Endothelial cell of umbilical vein (primary cell): ENCODE measurements at regions not wholly inside any gene's neighbourhood (a gene's known extent, or its start where the extent isn't known, plus 50 kb on each side); places are given as distances from the start of the nearest gene placed in this dataset.

ENCODE experiments used
- BruUV-seq: library from RNA; stranded (reverse); fragments of 400-500 nt; replicated peaks from 2 replicates; lab custom pipeline; 2021; lab: Mats Ljungman, UMichigan
- CTCF ChIA-PET: fragments of 300-600, 350-600 bp; sonication (Branson Sonifier 250); formaldehyde crosslinking; loops from one replicate; lab custom pipeline; 2021; ENCODE audit warnings: antibody characterized with exemption, inconsistent platforms; lab: Charles Lee
- POLR2A ChIA-PET: fragments of 300-600, 350-600 bp; sonication (Branson Sonifier 250); formaldehyde crosslinking; loops from one replicate; lab custom pipeline; 2021; ENCODE audit warnings: antibody characterized with exemption, inconsistent platforms; lab: Charles Lee
- DNase-seq: peaks from one replicate; pipeline ENCODE4 v3.0.0-alpha.2; 2011; ENCODE audit warnings: low read depth, low spot score
- FAIRE-seq: peaks from 2 replicates; lab custom pipeline; 2011; peaks lifted over from hg19 to GRCh38; lab: Jason Lieb, UNC
- H2AFZ ChIP-seq: 2 replicates; pipeline ENCODE4 v1.6.0; 2012; ENCODE audit warnings: low read depth, low read length, control low read depth, inconsistent platforms
- H3K27ac ChIP-seq: 2 replicates; pipeline ENCODE4 v1.5.1; 2011; ENCODE audit warnings: low read depth, mild to moderate bottlenecking, control low read depth, low read length, moderate library complexity; ENCODE audit not compliant: insufficient read depth
- H3K27me3 ChIP-seq, 2 experiments: 2 replicates each; pipeline versions ENCODE4 v1.6.0 to v1.6.1; 2011; ENCODE audit warnings: low read length in 2 of 2, mixed read lengths in 1 of 2; ENCODE audit not compliant: control insufficient read depth in 2 of 2, insufficient read depth in 2 of 2
- H3K36me3 ChIP-seq, 2 experiments: 2 replicates in 1 of 2; 3 replicates in 1 of 2; pipeline ENCODE4 v1.5.1; 2011; ENCODE audit warnings: low read length in 2 of 2, mild to moderate bottlenecking in 1 of 2, moderate library complexity in 1 of 2; ENCODE audit not compliant: control insufficient read depth in 2 of 2, insufficient read depth in 2 of 2; ENCODE audit errors: extremely low read depth in 1 of 2
- H3K4me1 ChIP-seq: 3 replicates; pipeline ENCODE4 v1.5.1; 2011; ENCODE audit warnings: mild to moderate bottlenecking, low read length; ENCODE audit not compliant: control insufficient read depth, insufficient read depth; ENCODE audit errors: extremely low read depth
- H3K4me2 ChIP-seq: 2 replicates; pipeline ENCODE4 v1.6.1; 2011; ENCODE audit warnings: low read length, control low read depth, mixed read lengths; ENCODE audit not compliant: insufficient read depth
- H3K4me3 ChIP-seq, 3 experiments: fragments of 200-600 bp in 1 of 3; sonication (generic), shearing (Covaris generic) in 1 of 3; replicated peaks in 1 of 3; 2 replicates each; pipeline ENCODE4 v1.5.1; 2011 to 2016; ENCODE audit warnings: control low read depth in 3 of 3, low read length in 3 of 3, mild to moderate bottlenecking in 2 of 3, inconsistent platforms in 1 of 3, low read depth in 1 of 3, moderate library complexity in 1 of 3; ENCODE audit not compliant: insufficient read depth in 1 of 3
- H3K79me2 ChIP-seq: 2 replicates; pipeline ENCODE4 v1.6.0; 2012; ENCODE audit warnings: low read length, inconsistent platforms; ENCODE audit not compliant: control insufficient read depth, insufficient read depth
- H3K9ac ChIP-seq: replicated peaks from 2 replicates; pipeline ENCODE3; 2011; ENCODE audit warnings: low read length, control low read depth; ENCODE audit not compliant: insufficient read depth; ENCODE audit errors: extremely low read depth
- H3K9me1 ChIP-seq: replicated peaks from 3 replicates; pipeline ENCODE4 v1.6.0; 2011; ENCODE audit warnings: mild to moderate bottlenecking, low read length; ENCODE audit not compliant: control insufficient read depth, insufficient read depth; ENCODE audit errors: extremely low read depth
- H3K9me3 ChIP-seq: replicated peaks from 2 replicates; pipeline ENCODE4 v1.5.1; 2012; ENCODE audit warnings: low read length, inconsistent platforms; ENCODE audit not compliant: control insufficient read depth, insufficient read depth
- H4K20me1 ChIP-seq: replicated peaks from 2 replicates; pipeline ENCODE3; 2011; ENCODE audit warnings: mild to moderate bottlenecking, low read length; ENCODE audit not compliant: control insufficient read depth, insufficient read depth; ENCODE audit errors: extremely low read depth
- EZH2 ChIP-seq: IDR thresholded peaks from 2 replicates; pipeline ENCODE4 v1.6.1; 2012; ENCODE audit warnings: borderline replicate concordance, low read depth, mild to moderate bottlenecking, moderate library complexity, low read length, inconsistent platforms; ENCODE audit not compliant: severe bottlenecking
- FOS ChIP-seq: IDR thresholded peaks from 2 replicates; pipeline ENCODE4 v1.6.1; 2011; ENCODE audit warnings: mild to moderate bottlenecking, low read length, moderate library complexity, borderline replicate concordance; ENCODE audit not compliant: insufficient read depth
- GATA2 ChIP-seq: IDR thresholded peaks from 2 replicates; pipeline ENCODE4 v1.7.0; 2011; ENCODE audit warnings: low read depth, mild to moderate bottlenecking, moderate library complexity, mixed read lengths, low read length; ENCODE audit not compliant: insufficient read length, insufficient read depth
- JUN ChIP-seq: IDR thresholded peaks from 2 replicates; pipeline ENCODE4 v1.6.1; 2011; ENCODE audit warnings: borderline replicate concordance, low read depth; ENCODE audit not compliant: insufficient read length, insufficient read depth
- MAX ChIP-seq: IDR thresholded peaks from 2 replicates; pipeline ENCODE4 v1.6.1; 2011; ENCODE audit not compliant: insufficient read depth, insufficient read length
- MYC ChIP-seq: IDR thresholded peaks from one replicate; pipeline ENCODE4 v1.6.1; 2011; ENCODE audit warnings: mild to moderate bottlenecking, low read depth, low read length
- POLR2A ChIP-seq: IDR thresholded peaks from 2 replicates; pipeline ENCODE4 v1.6.1; 2012; ENCODE audit warnings: low read depth, mild to moderate bottlenecking, control low read depth, low read length
- POLR2AphosphoS5 ChIP-seq: IDR thresholded peaks from 2 replicates; pipeline ENCODE4 v1.6.1; 2012; ENCODE audit warnings: low read depth, mild to moderate bottlenecking, control low read depth, low read length, moderate library complexity; ENCODE audit not compliant: insufficient read depth
- dilution Hi-C: fragments of 300-500 bp; cut with MboI; formaldehyde crosslinking; loops from one replicate; pipeline ENCODE4 v1.15.0; 2019; ENCODE audit warnings: low sequenced_read_pairs; ENCODE audit not compliant: extremely low pct_ligation_motif_present
- intact Hi-C: fragments of 100-400 bp; cut with micrococcal nuclease; formaldehyde crosslinking; loops from one replicate; pipeline ENCODE4 v1.10.0; 2022
- TF ChIP-seq, protein P1 (sequence below), 2 donors: IDR thresholded peaks; 1 replicate in 1 of 2; 2 replicates in 1 of 2; pipeline ENCODE4 v1.5.1; 2011; ENCODE audit warnings: low read length in 2 of 2, mild to moderate bottlenecking in 2 of 2, moderate library complexity in 2 of 2, control low read depth in 1 of 2, inconsistent platforms in 1 of 2, low read depth in 1 of 2; ENCODE audit not compliant: insufficient read depth in 1 of 2; ENCODE audit errors: extremely low read depth in 1 of 2

DNA sequence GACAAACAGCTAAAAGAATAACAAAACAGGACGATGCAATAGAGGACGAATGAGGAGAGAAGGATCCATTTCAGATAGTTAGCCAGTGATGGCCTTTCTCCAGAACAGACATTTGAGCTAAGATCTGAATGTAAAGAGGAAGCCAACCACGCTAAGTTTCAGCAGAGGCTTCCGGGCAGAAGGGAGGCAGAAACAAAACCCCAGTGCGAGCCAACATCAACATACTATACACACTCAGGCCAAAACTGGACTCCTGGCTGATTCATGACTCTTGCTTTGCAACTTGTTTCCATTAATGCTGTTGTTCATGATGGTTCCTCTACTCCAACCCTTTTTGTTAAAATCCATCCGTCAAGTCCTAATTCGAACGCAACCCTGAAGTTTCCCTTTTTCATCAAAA, 730.3 kb downstream of the TRIML1 start:
- H3K4me3 ChIP-seq, result no peak overlapping the region
- ChIA-PET CTCF (no interaction called here), POLR2A (no interaction called here)
- no peaks in the 10 kb centered on the region for H3K27me3 ChIP-seq
- FAIRE-seq (no peak), DNase-seq (no peak)
- H3K27ac ChIP-seq, result no peak overlapping the region
- BruUV-seq, result no TSS peak
- intact Hi-C loops (no loop called here), dilution Hi-C loops (no loop called here)
- H2AFZ ChIP-seq, result no peak overlapping the region
- H3K4me2 ChIP-seq, result no peak overlapping the region
- H3K9me1 ChIP-seq, result no peaks in the 10 kb centered on the region
- no peaks in the 10 kb centered on the region for H4K20me1 ChIP-seq
- no peaks in the 10 kb centered on the region for H3K79me2 ChIP-seq
- TF ChIP-seq POLR2AphosphoS5, result no peak
- no peak for TF ChIP-seq EZH2
- no peak for TF ChIP-seq MAX
- no peak for TF ChIP-seq POLR2A
- TF ChIP-seq JUN, result no peak
- no peak for TF ChIP-seq FOS
- TF ChIP-seq, protein P1, sequence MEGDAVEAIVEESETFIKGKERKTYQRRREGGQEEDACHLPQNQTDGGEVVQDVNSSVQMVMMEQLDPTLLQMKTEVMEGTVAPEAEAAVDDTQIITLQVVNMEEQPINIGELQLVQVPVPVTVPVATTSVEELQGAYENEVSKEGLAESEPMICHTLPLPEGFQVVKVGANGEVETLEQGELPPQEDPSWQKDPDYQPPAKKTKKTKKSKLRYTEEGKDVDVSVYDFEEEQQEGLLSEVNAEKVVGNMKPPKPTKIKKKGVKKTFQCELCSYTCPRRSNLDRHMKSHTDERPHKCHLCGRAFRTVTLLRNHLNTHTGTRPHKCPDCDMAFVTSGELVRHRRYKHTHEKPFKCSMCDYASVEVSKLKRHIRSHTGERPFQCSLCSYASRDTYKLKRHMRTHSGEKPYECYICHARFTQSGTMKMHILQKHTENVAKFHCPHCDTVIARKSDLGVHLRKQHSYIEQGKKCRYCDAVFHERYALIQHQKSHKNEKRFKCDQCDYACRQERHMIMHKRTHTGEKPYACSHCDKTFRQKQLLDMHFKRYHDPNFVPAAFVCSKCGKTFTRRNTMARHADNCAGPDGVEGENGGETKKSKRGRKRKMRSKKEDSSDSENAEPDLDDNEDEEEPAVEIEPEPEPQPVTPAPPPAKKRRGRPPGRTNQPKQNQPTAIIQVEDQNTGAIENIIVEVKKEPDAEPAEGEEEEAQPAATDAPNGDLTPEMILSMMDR (IDR thresholded peaks at IDR 0.05; ENCODE audit: extremely low read depth in 1 of 2, insufficient read depth in 1 of 2, low read depth in 1 of 2, low read length in 2 of 2), result no peak
- TF ChIP-seq GATA2, result no peak
- TF ChIP-seq MYC, result no peak
- H3K9me3 ChIP-seq, result peaks cover 2% of the 10 kb centered on the region
- H3K4me1 ChIP-seq, result no peaks in the 10 kb centered on the region
- no peak overlapping the region for H3K9ac ChIP-seq
- no peaks in the 10 kb centered on the region for H3K36me3 ChIP-seq
